ENCODE measurements at regions not wholly inside any gene's neighbourhood (a gene's known extent, or its start where the extent isn't known, plus 50 kb on each side); places are given as distances from the start of the nearest gene placed in this dataset.

DNA sequence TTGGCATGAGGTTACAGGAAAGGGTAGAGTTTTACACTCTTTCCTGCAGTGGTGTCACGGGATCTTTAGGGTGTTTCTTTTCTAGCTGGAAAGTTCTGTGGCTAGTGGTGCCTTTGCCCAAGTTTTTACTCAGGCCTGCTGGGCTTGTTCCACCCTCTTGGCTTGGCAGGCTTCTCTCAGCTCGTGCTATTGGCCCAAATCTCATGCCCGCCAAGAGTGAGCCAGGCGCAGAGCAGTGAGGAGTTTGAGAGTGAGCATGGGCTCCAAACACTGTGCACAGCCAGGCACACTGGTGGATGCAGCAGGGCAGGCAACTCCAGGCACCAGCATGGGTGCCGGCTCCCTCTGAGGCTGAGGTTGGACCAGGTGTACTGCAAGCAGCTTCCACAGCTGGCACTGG is 206.5 kb downstream of the SAMD5 start:
- Mint-ChIP-seq H3K4me3 (no peak overlapping the region), H3K9me3 (peaks cover 7% of the 10 kb centered on the region), H3K36me3 (ENCODE audit: low read depth) (no peaks in the 10 kb centered on the region), H3K27ac (no peak overlapping the region), H3K4me1 (peaks cover 10% of the 10 kb centered on the region), H3K27me3 (ENCODE audit: insufficient read depth) (peaks cover 8% of the 10 kb centered on the region)
- no peak overlapping the region for H3K9ac ChIP-seq (ENCODE audit: extremely low read depth, low read length, poor library complexity, severe bottlenecking)
- 89 to 100% methylated on average over 2 to 5 of the region's 5 CpGs for WGBS, 2 experiments (ENCODE audit: insufficient coverage in 1 of 2, insufficient read length in 1 of 2)
- H3K27me3 ChIP-seq (ENCODE audit: control insufficient read depth, insufficient read depth, low read length, poor library complexity, severe bottlenecking) = no peaks in the 10 kb centered on the region
- H3K4me1 ChIP-seq (ENCODE audit: control insufficient read depth, insufficient read depth, low read length) = no peaks in the 10 kb centered on the region
- peaks cover 4% of the 10 kb centered on the region for H3K9me3 ChIP-seq (ENCODE audit: control insufficient read depth, low read length)
- H3K4me3 ChIP-seq (ENCODE audit: low read length) = no peak overlapping the region
- no peak for DNase-seq
- TF ChIP-seq, protein P1, sequence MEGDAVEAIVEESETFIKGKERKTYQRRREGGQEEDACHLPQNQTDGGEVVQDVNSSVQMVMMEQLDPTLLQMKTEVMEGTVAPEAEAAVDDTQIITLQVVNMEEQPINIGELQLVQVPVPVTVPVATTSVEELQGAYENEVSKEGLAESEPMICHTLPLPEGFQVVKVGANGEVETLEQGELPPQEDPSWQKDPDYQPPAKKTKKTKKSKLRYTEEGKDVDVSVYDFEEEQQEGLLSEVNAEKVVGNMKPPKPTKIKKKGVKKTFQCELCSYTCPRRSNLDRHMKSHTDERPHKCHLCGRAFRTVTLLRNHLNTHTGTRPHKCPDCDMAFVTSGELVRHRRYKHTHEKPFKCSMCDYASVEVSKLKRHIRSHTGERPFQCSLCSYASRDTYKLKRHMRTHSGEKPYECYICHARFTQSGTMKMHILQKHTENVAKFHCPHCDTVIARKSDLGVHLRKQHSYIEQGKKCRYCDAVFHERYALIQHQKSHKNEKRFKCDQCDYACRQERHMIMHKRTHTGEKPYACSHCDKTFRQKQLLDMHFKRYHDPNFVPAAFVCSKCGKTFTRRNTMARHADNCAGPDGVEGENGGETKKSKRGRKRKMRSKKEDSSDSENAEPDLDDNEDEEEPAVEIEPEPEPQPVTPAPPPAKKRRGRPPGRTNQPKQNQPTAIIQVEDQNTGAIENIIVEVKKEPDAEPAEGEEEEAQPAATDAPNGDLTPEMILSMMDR (conservative IDR thresholded peaks at IDR 0.05) = no peak
- no peaks in the 10 kb centered on the region for H3K36me3 ChIP-seq (ENCODE audit: control insufficient read depth, insufficient read depth, low read length)
- no peak overlapping the region for H3K27ac ChIP-seq (ENCODE audit: low read depth, low read length)

GRCh38 chr6:147716434-147716833 is 207.9 kb downstream of the SAMD5 start:
- Mint-ChIP-seq H3K27ac (no peak overlapping the region), H3K4me3 (no peak overlapping the region), H3K4me1 (peaks cover 6% of the 10 kb centered on the region), H3K27me3 (ENCODE audit: insufficient read depth) (peaks cover 8% of the 10 kb centered on the region), H3K9me3 (peaks cover 7% of the 10 kb centered on the region), H3K36me3 (ENCODE audit: low read depth) (no peaks in the 10 kb centered on the region)
- peaks cover 4% of the 10 kb centered on the region for H3K9me3 ChIP-seq (ENCODE audit: control insufficient read depth, low read length)
- no peak overlapping the region for H3K4me3 ChIP-seq (ENCODE audit: low read length)
- H3K27me3 ChIP-seq (ENCODE audit: control insufficient read depth, insufficient read depth, low read length, poor library complexity, severe bottlenecking) = no peaks in the 10 kb centered on the region
- H3K4me1 ChIP-seq (ENCODE audit: control insufficient read depth, insufficient read depth, low read length) = no peaks in the 10 kb centered on the region
- H3K9ac ChIP-seq (ENCODE audit: extremely low read depth, low read length, poor library complexity, severe bottlenecking) = no peak overlapping the region
- TF ChIP-seq, protein P1 (conservative IDR thresholded peaks at IDR 0.05) = no peak
- H3K27ac ChIP-seq (ENCODE audit: low read depth, low read length) = no peak overlapping the region
- 87% methylated on average over 4 of the region's 4 CpGs; no CpG with 5 or more reads in 1 of the 2 experiments for WGBS, 2 experiments (ENCODE audit: insufficient coverage in 1 of 2, insufficient read length in 1 of 2)
- no peaks in the 10 kb centered on the region for H3K36me3 ChIP-seq (ENCODE audit: control insufficient read depth, insufficient read depth, low read length)
- no peak for DNase-seq

DNA sequence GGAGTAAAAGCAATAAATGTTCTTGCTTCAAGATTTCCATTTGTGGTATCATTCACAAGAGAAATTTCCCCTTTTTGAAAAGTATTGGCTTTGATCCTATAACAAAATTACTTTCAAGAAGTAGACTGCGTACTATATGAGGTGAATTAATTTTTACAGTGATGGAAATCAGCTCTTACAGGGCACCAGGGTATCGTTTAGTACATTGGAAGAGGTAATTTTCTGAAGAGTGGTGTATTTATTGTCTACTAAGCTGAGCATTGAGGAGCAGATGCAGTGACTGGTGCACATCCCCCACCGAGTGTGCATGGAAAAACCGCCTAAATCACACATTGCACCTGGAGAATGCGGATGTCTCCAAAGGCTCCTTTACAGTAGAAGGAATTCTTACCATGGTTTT is 209.5 kb downstream of the SAMD5 start:
- Histone ChIP-seq H3K4me1 (ENCODE audit: control insufficient read depth, insufficient read depth, low read length) (no peaks in the 10 kb centered on the region), H3K9ac (ENCODE audit: extremely low read depth, low read length, poor library complexity, severe bottlenecking) (no peak overlapping the region), H3K9me3 (ENCODE audit: control insufficient read depth, low read length) (no peaks in the 10 kb centered on the region), H3K27ac (ENCODE audit: low read depth, low read length) (no peak overlapping the region), H3K27me3 (ENCODE audit: control insufficient read depth, insufficient read depth, low read length, poor library complexity, severe bottlenecking) (no peaks in the 10 kb centered on the region), H3K36me3 (ENCODE audit: control insufficient read depth, insufficient read depth, low read length) (no peaks in the 10 kb centered on the region), H3K4me3 (ENCODE audit: low read length) (no peak overlapping the region)
- peaks cover 8% of the 10 kb centered on the region for H3K27me3 Mint-ChIP-seq (ENCODE audit: insufficient read depth)
- WGBS, 2 experiments (ENCODE audit: insufficient coverage in 1 of 2, insufficient read length in 1 of 2) = 91 to 98% methylated on average over 5 of the region's 5 CpGs
- H3K9me3 Mint-ChIP-seq = peaks cover 4% of the 10 kb centered on the region
- H3K4me3 Mint-ChIP-seq = no peak overlapping the region
- no peak for DNase-seq
- H3K36me3 Mint-ChIP-seq (ENCODE audit: low read depth) = no peaks in the 10 kb centered on the region
- H3K4me1 Mint-ChIP-seq = no peaks in the 10 kb centered on the region
- TF ChIP-seq, protein P1 (conservative IDR thresholded peaks at IDR 0.05) = no peak
- H3K27ac Mint-ChIP-seq = no peak overlapping the region

All from endodermal cell (in vitro differentiated cells).